Vagina (tissue), 2 donors: ENCODE measurements at regions not wholly inside any gene's neighbourhood (a gene's known extent, or its start where the extent isn't known, plus 50 kb on each side); places are given as distances from the start of the nearest gene placed in this dataset.

Experiments
- DNase-seq, 2 donors: peaks; one replicate each; pipeline ENCODE4 v3.0.0-alpha.2; 2017; ENCODE audit errors: extremely low spot score in 2 of 2
- H3K27ac ChIP-seq: fragments of 200-600 bp; sonication (generic); one replicate; pipeline ENCODE4 v1.5.1; 2019
- H3K27me3 ChIP-seq: fragments of 200-600 bp; sonication (generic); one replicate; pipeline ENCODE4 v1.5.1; 2019
- H3K36me3 ChIP-seq, 2 donors: fragments of 200-600 bp; sonication (generic); one replicate each; pipeline ENCODE4 v1.5.1; 2017 to 2019
- H3K4me1 ChIP-seq: fragments of 200-600 bp; sonication (generic); one replicate; pipeline ENCODE4 v1.5.1; 2019
- H3K4me3 ChIP-seq, 2 donors: fragments of 200-600 bp; sonication (generic); 1 replicate in 1 of 2; 2 replicates in 1 of 2; pipeline ENCODE4 v1.5.1; 2016 to 2019
- H3K9me3 ChIP-seq: fragments of 200-600 bp; sonication (generic); one replicate; pipeline ENCODE4 v1.5.1; 2019
- POLR2A ChIP-seq, 2 donors: fragments of 450-650 bp; IDR thresholded peaks; one replicate each; pipeline ENCODE4 v1.6.1; 2017; ENCODE audit warnings: antibody characterized with exemption in 2 of 2, mild to moderate bottlenecking in 2 of 2, moderate library complexity in 2 of 2
- POLR2AphosphoS5 ChIP-seq, 2 donors: sonication (generic); formaldehyde crosslinking; IDR thresholded peaks; one replicate each; pipeline ENCODE4 v1.9.0; 2017; ENCODE audit warnings: antibody characterized with exemption in 2 of 2, mild to moderate bottlenecking in 2 of 2, low read depth in 1 of 2; ENCODE audit not compliant: insufficient read depth in 1 of 2
- intact Hi-C: fragments of 100-400 bp; cut with DNase I; formaldehyde crosslinking; loops from one replicate; pipeline ENCODE4 v1.15.1; 2023
- TF ChIP-seq, protein P1 (sequence below), 3 experiments: fragments of 450-650 bp in 2 of 3; fragments of 200-600 bp in 1 of 3; sonication (generic) in 1 of 3; IDR thresholded peaks; one replicate each; pipeline ENCODE4 v1.5.1; 2017 to 2019; ENCODE audit warnings: antibody characterized with exemption in 3 of 3, mild to moderate bottlenecking in 2 of 3, moderate library complexity in 2 of 3

- H3K27ac ChIP-seq: no peak overlapping the region
- no peaks in the 10 kb centered on the region for H3K9me3 ChIP-seq
- TF ChIP-seq, protein P1, sequence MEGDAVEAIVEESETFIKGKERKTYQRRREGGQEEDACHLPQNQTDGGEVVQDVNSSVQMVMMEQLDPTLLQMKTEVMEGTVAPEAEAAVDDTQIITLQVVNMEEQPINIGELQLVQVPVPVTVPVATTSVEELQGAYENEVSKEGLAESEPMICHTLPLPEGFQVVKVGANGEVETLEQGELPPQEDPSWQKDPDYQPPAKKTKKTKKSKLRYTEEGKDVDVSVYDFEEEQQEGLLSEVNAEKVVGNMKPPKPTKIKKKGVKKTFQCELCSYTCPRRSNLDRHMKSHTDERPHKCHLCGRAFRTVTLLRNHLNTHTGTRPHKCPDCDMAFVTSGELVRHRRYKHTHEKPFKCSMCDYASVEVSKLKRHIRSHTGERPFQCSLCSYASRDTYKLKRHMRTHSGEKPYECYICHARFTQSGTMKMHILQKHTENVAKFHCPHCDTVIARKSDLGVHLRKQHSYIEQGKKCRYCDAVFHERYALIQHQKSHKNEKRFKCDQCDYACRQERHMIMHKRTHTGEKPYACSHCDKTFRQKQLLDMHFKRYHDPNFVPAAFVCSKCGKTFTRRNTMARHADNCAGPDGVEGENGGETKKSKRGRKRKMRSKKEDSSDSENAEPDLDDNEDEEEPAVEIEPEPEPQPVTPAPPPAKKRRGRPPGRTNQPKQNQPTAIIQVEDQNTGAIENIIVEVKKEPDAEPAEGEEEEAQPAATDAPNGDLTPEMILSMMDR (IDR thresholded peaks at IDR 0.05): no peak
- no peak for TF ChIP-seq POLR2AphosphoS5 (IDR thresholded peaks at IDR 0.05; ENCODE audit: insufficient read depth in 1 of 2, low read depth in 1 of 2)
- no peak for DNase-seq
- H3K4me3 ChIP-seq: no peak overlapping the region
- intact Hi-C loops: no loop called here
- no peaks in the 10 kb centered on the region for H3K27me3 ChIP-seq
- no peaks in the 10 kb centered on the region for H3K36me3 ChIP-seq
- H3K4me1 ChIP-seq: no peaks in the 10 kb centered on the region
Observed at GRCh38 chr2:18363348-18363747, 197.1 kb downstream of the RDH14 start.

DNA sequence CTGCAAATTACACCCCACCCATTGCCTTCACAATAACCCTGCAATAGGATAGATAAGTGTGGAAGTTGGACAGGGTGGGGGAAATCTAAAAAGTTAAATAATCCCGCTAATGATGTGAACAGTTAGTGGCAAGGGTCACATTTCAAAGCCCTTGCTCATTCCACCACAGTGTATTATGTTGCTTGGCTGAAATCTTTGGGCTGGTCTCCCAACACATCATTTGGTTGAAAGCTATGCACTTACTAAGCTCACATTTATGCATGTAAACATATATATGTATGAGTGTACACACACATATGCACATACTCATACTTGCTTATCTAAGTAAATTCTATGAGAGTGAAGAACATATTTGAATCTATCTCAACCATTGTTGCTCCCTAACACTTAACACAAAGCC is 197.8 kb downstream of the RDH14 start:
- TF ChIP-seq POLR2A (IDR thresholded peaks at IDR 0.05) (no peak), POLR2AphosphoS5 (IDR thresholded peaks at IDR 0.05; ENCODE audit: insufficient read depth in 1 of 2, low read depth in 1 of 2) (no peak)
- TF ChIP-seq, protein P1 (IDR thresholded peaks at IDR 0.05): no peak
- H3K27me3 ChIP-seq: no peaks in the 10 kb centered on the region
- H3K27ac ChIP-seq: no peak overlapping the region
- intact Hi-C loops: no loop called here
- no peaks in the 10 kb centered on the region for H3K9me3 ChIP-seq
- no peaks in the 10 kb centered on the region for H3K4me1 ChIP-seq
- H3K36me3 ChIP-seq: no peaks in the 10 kb centered on the region
- no peak overlapping the region for H3K4me3 ChIP-seq
- DNase-seq: no peak

DNA sequence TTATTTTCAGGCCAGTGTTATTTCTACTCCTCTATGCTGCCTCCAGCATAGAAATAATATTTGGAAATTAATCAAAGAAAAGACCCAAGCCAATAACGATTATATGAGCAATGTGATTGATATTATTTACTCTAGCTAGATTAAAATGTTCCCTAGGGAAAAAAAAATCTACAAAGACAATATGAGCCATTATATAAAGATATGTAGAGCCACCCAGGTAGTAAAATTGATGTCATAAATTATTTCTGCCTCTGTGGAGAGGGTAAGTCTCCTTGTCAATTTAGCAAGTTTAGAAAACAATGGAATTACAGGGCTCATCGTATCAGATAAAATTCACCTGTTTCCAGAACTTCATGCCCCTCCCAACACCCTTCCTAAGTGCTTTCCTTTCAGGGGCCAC is 202.9 kb downstream of the RDH14 start:
- H3K27ac ChIP-seq: no peak overlapping the region
- TF ChIP-seq, protein P1 (IDR thresholded peaks at IDR 0.05): no peak
- TF ChIP-seq POLR2AphosphoS5 (IDR thresholded peaks at IDR 0.05; ENCODE audit: insufficient read depth in 1 of 2, low read depth in 1 of 2) (no peak), POLR2A (IDR thresholded peaks at IDR 0.05) (no peak)

GRCh38 chr2:18356676-18357075 is 203.8 kb downstream of the RDH14 start:
- Histone ChIP-seq H3K9me3 (no peaks in the 10 kb centered on the region), H3K4me3 (no peak overlapping the region), H3K4me1 (no peaks in the 10 kb centered on the region), H3K36me3 (no peaks in the 10 kb centered on the region), H3K27me3 (no peaks in the 10 kb centered on the region), H3K27ac (no peak overlapping the region)
- TF ChIP-seq POLR2A (IDR thresholded peaks at IDR 0.05) (no peak), POLR2AphosphoS5 (IDR thresholded peaks at IDR 0.05; ENCODE audit: insufficient read depth in 1 of 2, low read depth in 1 of 2) (no peak)
- TF ChIP-seq, protein P1 (IDR thresholded peaks at IDR 0.05): no peak
- DNase-seq: no peak
- intact Hi-C loops: no loop called here

More for the DNA sequence above, 202.9 kb downstream of the RDH14 start:
- Histone ChIP-seq H3K36me3 (no peaks in the 10 kb centered on the region), H3K9me3 (no peaks in the 10 kb centered on the region), H3K4me1 (no peaks in the 10 kb centered on the region), H3K27me3 (no peaks in the 10 kb centered on the region), H3K4me3 (no peak overlapping the region)
- intact Hi-C loops: no loop called here
- no peak for DNase-seq

DNA sequence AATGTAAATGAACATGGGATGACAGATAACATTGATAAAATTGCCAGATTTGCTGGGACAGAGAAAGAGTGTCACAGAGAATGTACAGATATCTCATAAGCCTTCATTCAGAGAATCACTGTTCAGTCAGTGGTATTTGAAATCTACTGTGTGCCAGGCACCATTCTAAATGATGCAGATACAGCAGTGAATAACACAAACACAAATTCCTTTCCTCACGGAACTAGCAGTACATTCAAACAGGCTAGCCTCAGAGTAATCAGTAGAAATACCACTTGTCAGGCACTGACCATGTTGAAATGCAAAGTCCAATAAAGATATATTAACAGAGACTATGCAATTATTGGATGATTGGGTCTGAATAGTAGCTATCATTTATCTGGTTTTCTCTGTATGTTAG is 211.0 kb downstream of the RDH14 start:
- Histone ChIP-seq H3K27me3 (no peaks in the 10 kb centered on the region), H3K4me3 (no peak overlapping the region), H3K27ac (no peak overlapping the region), H3K9me3 (no peaks in the 10 kb centered on the region), H3K4me1 (no peaks in the 10 kb centered on the region), H3K36me3 (no peaks in the 10 kb centered on the region)
- TF ChIP-seq POLR2A (IDR thresholded peaks at IDR 0.05): no peak
- TF ChIP-seq, protein P1 (IDR thresholded peaks at IDR 0.05): no peak
- no peak for TF ChIP-seq POLR2AphosphoS5 (IDR thresholded peaks at IDR 0.05; ENCODE audit: insufficient read depth in 1 of 2, low read depth in 1 of 2)
- intact Hi-C loops: no loop called here
- no peak for DNase-seq
